AG04449 (cell line): ENCODE measurements at regions not wholly inside any gene's neighbourhood (a gene's known extent, or its start where the extent isn't known, plus 50 kb on each side); places are given as distances from the start of the nearest gene placed in this dataset.
"Not testable (repeated sequence)": the region's sequence is repeated elsewhere in the genome, so short reads cannot be mapped to it uniquely, and the experiment has no call there.

Experiments used
- CTCF ChIA-PET: fragments of 350-600 bp; formaldehyde crosslinking; extraction: SDS; loops from one replicate; lab custom pipeline; 2021; ENCODE audit warnings: antibody characterized with exemption; lab: Yijun Ruan, JAX
- POLR2A ChIA-PET: fragments of 400-600, 350-600 bp; formaldehyde crosslinking; extraction: SDS; loops from one replicate; lab custom pipeline; 2020; ENCODE audit warnings: antibody characterized with exemption, inconsistent platforms; lab: Yijun Ruan, JAX
- DNase-seq: peaks from one replicate; pipeline ENCODE4 v3.0.0-alpha.2; 2010; ENCODE audit warnings: low read depth, low spot score
- H3K4me3 ChIP-seq: 2 replicates; pipeline ENCODE4 v1.5.1; 2011; ENCODE audit warnings: low read depth, mild to moderate bottlenecking, control low read depth, low read length
- CTCF ChIP-seq: IDR thresholded peaks from one replicate; pipeline ENCODE4 v1.5.1; 2011; ENCODE audit warnings: mild to moderate bottlenecking, moderate library complexity, low read length, control low read depth, inconsistent platforms; ENCODE audit not compliant: insufficient read depth; ENCODE audit errors: missing control alignments

- TF ChIP-seq CTCF, result no peak
- ChIA-PET CTCF (no interaction called here), POLR2A (no interaction called here)
- H3K4me3 ChIP-seq, result no peak overlapping the region
- DNase-seq, result no peak
These were observed 691.6 kb upstream of the IMPG1 start for GRCh38 chr6:76764057-76764456.

- DNase-seq, result no peak
- CTCF ChIA-PET, result no interaction called here
- POLR2A ChIA-PET, result no interaction called here
- no peak overlapping the region for H3K4me3 ChIP-seq
- TF ChIP-seq CTCF, result no peak
These were observed 680.4 kb upstream of the IMPG1 start for GRCh38 chr6:76752841-76753240.

GRCh38 chr6:76745388-76745787, 672.9 kb upstream of the IMPG1 start:
- CTCF ChIA-PET, DNase-seq, POLR2A ChIA-PET, H3K4me3 ChIP-seq: not testable (repeated sequence)

GRCh38 chr6:76744151-76744720, 671.8 kb upstream of the IMPG1 start:
- DNase-seq, H3K4me3 ChIP-seq, POLR2A ChIA-PET, CTCF ChIA-PET: not testable (repeated sequence)

GRCh38 chr6:76742919-76743318, 670.5 kb upstream of the IMPG1 start:
- ChIA-PET CTCF (no interaction called here), POLR2A (no interaction called here)

GRCh38 chr6:76719449-76719848, 647.0 kb upstream of the IMPG1 start:
- TF ChIP-seq CTCF, result no peak
- ChIA-PET POLR2A (no interaction called here), CTCF (no interaction called here)
- no peak for DNase-seq
- H3K4me3 ChIP-seq, result no peak overlapping the region

More at GRCh38 chr6:76742919-76743318, 670.5 kb upstream of the IMPG1 start:
- DNase-seq, result no peak
- H3K4me3 ChIP-seq, result no peak overlapping the region
- TF ChIP-seq CTCF, result no peak

- CTCF ChIA-PET, result no interaction called here
- no peak overlapping the region for H3K4me3 ChIP-seq
- POLR2A ChIA-PET, result no interaction called here
- DNase-seq, result no peak
- no peak for TF ChIP-seq CTCF
These were observed 636.3 kb upstream of the IMPG1 start for GRCh38 chr6:76708641-76709331.
